GM21528 (cell line): ENCODE measurements at regions not wholly inside any gene's neighbourhood (a gene's known extent, or its start where the extent isn't known, plus 50 kb on each side); places are given as distances from the start of the nearest gene placed in this dataset.

Source experiments
- ATAC-seq: cut with Tn5 transposase; IDR thresholded peaks from one replicate; pipeline ENCODE4 v1.9.1; 2021; ENCODE audit warnings: mild to moderate bottlenecking, moderate library complexity; ENCODE audit not compliant: unreplicated experiment, low FRiP score

DNA sequence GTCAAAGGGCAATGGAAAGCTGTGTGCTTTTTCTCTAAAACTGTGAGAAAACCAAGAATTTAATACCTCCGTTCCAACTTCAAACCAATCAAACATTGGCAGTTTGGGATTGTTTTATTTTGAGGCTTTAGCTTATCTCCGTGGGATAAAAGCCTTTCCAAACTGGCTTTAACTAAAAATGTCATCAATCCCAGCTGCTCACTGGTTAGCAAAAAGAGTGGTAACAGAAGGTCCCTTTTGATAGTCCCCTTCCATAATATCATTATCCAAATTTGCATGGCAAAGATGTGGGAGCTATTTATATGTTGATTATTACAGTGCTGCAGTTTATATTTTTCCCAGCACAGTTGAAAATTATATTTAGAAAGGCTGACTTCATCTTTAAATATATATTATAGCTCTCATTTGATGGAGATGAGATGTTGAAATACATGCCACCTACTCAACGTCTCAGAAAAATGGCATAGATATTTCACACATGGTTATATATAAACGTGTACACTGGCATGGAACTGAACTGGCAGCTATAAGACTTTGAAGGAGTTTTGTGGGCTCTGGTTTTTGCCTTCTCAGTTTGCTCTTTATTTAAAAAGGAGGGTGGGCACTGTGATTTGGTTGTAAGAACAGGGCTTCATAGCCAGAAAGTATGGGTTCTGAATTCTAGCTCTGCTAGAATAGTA, 707.1 kb upstream of the SLIT2 start:
- no peak for ATAC-seq

DNA sequence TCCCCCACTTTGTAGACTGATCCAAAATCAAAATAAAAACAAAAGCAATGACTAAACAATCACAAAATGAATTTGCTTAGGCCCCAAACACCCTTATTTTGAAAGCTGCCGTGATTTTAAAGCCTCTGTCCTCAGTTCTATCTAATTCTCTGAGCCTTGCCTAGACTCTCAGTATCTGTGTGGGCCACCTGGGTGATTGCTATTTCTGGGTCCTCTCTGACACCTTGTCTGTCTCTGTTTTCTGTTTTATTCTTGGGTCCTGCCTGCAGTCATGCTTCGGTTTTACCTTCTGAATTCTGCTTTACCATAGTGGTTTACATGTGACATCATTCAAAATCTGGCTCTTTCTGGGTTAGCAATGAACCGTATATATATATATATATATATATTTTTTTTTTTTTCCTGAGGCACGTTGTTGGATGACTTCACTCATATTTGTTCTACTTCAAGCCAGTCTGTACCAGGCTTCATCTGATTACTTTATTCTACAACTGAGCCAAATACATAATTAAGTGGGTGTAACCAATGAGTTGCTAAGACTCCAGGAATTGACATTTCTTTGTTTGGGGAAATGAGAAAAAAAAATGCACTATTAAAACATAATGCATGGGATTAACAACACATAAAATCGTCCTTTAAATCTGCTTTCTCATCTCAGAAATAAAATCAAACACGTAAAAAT, 710.7 kb upstream of the SLIT2 start:
- no peak for ATAC-seq

DNA sequence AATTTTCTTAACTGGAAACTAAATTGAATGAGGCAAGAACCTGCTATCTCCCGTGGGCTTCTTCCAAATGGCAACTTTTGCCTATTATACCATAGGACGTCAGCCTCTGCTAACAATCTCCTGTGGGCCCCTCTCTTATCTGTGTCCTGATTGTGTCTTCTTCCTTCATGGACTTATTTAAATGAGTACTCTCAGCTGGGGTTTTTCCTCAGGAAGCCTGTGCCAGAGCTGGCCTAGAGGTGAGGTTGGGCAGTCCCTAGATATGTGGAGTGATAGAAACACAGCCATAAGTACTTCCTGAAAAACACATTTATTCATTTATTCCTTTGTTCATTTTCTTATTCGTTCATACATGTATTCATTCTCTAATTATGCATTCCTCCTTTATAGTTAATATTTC, 712.5 kb upstream of the SLIT2 start:
- no peak for ATAC-seq

DNA sequence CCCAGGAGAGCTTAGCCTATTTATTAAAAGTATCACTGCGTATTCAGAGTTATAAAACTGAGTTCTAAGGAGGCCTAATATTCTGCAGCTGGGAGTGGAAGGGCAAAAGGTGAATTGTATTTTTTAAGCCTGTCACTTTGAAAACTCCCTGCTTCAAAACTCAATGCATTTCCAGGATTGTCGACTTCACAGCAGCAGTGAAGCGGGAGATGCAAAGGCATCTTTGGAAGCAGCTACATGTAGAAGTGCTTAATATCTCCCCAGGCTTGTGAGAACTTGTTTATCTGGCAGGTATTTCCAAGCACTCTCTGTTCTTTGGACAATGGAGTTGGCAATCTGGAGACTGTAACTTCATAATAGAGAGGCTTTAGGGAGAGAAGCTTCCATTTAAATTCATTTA, 717.5 kb upstream of the SLIT2 start:
- no peak for ATAC-seq

DNA sequence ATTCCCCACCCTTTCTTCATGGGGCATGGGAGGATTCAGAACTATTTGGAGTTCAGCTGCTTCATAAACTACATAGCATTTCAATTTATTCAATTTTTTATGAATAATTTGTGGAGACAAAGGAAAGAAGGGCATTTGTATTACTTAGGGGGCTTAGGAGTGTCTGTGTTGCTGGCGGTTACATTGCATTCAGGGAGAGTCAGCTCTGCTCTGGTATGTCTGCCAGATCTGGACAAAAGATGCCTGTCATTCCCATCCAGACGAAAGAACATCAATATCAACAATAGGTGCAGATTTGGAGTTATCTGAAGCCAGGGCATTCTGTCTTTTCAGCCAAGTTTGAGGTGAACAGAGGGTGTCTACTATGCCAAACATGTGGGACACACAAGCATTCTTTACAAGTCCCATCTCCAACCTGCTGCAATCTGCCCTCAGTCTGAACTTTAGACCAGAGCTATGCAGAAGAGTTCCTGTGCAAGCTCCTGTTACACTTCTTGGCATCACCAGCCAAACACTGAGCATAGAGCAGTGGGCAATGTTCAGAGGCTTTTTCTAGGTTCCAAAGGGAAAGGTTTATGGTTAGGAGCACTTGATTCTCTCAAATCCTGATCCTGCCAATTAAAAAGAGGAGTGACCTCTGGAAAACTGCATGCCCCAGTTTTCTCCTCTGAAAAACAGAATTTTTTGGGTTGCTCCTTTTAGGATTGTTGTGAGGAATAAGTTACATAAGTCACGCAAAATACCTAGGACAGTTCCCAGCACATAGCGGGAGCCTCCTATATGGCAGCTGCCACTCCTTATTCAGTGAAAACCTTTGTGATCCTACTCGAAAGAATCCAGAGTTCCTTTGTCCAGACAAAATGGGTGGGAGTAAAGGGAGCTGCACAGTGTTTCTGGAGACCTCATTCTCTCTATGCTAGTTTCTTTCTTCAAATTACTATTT, 719.5 kb upstream of the SLIT2 start:
- no peak for ATAC-seq

DNA sequence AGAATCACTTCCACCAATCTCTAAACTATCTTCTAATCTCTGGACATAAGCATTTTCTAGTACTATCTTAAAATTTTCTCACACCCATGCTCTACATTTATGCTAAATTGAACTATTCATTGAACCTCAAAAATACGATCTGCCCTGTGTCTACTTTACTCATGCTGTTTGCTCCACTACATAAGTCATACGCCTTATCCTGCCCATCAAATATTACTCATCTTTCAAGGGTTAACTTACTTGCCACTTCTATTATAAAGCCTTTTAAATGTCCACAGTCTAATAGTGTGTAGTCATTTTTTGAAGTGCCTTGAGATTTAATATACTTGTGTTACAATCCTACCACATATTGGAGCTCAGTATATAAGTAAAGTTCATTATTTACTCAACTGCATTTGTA, 727.7 kb upstream of the SLIT2 start:
- ATAC-seq, result no peak

DNA sequence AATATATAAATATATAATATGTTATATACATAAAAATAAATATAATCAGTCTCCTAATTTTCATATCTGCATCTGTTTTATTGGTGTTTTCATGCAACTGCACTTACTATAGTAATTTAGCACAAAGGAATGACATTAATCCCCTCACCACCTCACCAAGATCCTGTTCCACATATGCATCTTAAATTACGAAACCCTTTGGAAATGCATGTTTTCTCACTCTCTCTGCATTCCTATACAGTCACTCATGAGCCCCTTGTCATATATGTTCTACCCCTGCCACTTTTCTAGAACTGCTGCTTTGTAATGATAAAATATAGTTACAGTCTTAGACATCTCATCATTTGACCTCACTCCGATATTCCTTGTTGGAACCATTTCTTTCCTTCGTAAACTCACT, 728.7 kb upstream of the SLIT2 start:
- ATAC-seq, result no peak

DNA sequence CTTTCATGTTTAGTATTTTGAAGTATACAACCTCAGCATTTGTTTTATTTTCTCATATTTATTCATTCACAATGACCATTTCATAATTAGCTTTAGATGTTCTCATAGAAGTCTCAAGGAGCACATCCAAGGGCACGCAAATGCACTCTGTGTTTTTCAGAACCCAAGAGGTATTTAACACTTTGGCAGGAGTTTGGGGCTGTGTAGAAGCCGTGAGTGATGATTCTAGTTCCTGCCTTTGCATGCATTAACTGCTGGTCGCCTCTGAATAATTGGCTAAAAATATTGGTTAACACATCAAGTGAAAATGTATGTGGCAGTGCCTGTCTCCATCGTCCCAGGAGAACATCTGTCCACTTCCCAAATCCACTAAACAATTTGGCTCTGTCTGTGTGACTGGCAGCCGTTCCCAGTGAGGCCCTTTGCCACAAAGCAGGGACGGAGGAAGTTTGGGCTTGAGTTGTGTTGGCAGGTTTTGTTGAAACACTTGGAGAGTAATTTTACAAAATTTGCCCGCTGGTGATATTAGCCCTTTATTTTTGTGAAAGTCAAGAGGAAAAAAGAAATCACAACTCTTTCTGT, 730.7 kb upstream of the SLIT2 start:
- no peak for ATAC-seq

DNA sequence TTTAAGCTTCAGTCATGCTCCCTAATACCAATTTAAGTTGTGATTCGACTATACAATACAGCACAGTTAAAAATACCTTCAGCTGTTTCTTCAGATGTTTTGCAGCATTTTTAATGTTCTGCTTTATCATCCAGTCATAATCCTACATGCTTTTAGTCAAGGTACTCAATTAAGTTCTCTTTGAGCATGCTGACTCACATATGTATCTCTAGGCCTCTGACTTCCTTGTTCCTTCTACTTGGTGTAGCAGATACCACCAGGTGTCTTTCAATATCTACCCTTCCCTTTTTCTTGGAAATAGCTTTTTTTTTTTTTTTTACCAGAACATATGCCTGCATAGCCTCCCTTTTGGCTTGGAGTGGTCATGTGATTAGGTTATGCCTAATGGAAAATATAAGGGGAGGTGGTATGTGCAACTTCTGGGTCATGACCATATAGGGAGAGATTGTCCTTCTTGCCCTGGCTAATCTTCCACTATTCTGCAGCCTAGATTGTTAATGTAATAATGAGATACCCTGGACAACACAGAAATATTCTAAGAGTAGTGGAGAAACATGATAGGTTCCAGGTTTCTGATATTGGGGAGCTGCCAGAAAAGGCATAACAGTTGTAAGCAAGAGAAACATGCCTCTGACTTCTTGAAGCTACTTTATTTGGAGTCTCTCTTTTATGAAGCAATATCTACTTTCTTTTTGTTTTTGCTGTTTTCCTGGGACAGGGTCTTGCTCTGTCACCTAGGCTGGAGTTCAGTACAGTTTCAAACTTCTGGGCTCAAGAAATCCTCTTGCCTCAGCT, 737.2 kb upstream of the SLIT2 start:
- ATAC-seq, result no peak

DNA sequence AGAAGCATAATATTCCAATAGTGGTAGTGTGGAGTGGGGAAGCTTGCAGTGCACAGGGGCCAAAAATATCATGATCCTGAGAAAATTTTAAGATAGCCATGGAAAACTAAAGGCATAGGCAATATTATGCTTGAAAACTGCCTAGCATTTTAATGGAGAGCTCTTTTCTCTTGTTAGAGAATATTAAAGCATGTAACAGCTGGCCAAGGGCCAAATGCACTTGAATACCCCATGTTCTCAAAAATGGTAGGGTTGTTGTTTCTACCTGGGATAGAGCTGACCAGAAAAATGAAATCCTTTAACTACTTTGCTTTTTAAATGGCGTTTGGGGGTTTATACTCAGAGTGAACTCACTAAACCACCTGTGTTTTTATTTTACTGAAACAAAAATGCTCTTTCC, 739.6 kb upstream of the SLIT2 start:
- no peak for ATAC-seq

DNA sequence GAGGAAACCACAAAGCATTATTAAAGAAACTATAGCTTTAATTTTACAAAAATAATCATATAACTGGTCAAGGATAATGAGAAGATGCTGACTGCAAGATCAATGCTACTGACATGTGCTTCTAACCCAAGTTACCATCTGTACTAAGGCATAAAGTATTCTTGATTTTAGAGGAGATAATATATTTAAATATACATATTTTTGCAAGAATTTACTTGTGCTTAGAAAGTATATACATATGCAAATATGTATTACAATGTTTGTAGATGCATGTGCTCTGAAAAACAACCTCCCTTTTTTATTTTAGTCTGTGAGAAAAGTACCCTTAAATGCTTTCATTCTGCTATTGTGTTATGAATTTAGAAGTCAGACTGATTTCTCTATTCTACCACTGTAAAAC, 740.7 kb upstream of the SLIT2 start:
- no peak for ATAC-seq

DNA sequence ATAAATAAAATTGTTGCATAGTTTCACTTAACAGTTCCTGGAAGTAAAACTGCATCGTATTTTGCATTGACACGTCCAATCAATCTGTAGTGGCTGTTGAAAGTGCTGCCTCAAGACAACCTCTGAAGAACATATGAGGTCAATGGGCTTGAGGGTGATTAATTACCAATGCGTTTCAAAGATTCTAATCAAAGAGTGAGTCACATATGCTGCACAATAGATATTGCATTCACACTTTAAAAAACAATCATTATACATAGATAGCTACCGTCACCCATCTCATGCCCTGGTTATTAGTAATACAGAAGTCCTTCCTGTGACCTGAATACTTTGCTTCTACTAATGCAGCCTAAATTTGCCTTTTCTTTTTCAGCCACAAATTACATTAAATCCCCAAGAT, 743.3 kb upstream of the SLIT2 start:
- no peak for ATAC-seq

DNA sequence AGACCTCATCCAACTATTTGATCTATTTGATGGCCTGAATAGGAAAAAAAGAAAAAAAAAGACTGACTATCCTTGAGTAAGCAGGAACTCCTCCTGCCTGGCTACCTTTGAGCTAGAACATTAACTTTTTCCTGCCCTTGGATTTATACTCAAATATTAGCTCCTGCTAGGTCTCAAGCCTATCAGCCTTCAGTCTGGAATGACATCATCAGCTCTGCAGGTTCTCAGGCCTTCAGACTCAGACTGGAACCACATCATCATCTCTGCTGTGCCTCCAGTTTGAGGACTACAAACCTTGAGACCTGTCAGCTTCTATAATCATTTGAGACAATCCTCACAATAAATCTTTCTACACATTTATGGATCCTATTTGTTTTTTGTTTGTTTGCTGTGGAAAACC, 754.0 kb upstream of the SLIT2 start:
- ATAC-seq, result no peak

DNA sequence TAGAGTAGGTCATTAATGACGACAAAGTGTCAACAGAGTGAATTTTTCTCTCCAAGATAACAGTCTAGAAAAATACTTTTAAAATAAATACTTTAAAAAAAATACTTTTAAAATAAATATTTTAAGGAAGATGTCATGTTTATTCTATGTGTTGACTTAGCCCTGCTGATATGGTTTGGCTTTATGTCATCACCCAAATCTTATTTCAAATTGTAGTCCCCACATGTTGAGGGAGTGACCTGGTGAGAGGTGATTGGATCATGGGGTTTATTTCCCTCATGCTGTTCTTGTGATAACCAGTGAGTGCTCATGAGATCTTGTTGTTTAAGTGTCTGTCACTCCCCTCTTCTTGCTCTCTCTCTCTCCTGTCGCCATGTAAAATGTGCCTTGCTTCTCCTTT, 754.9 kb upstream of the SLIT2 start:
- no peak for ATAC-seq

DNA sequence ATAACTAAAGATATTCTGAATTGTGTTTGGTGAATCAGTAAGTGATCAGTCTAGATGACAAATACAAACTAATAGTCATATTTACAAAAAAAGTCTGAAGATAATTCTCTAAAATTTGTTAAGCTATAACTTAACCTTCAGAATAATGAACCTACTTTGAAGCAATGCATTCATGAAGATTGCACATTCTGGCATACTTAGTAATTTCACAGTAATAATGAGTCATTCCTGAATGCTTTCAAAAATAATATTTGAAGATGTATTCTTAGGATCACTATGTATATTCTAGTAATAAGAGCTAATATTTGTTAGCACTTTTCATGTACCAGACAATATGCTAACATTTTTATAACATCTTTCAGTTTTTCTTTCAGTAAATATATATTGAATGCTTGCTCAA, 756.7 kb upstream of the SLIT2 start:
- no peak for ATAC-seq

DNA sequence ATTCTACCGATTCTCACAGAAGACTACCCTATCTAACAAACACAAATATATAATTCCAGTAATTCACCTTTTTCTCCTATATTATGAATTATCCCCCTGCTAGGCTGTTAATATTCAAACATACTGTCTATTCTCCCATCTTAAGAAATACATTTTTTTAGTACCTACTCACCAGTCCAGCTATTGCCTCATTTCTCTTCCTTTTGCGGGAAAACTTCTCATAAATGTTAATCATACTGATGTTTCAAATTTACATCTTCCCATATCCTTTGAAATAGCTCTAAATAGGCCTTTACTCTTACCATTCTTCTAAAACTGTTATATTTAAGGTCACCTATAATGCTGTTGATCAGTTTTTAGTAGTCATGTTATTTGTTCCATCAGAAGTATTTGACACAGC, 759.1 kb upstream of the SLIT2 start:
- ATAC-seq, result no peak

DNA sequence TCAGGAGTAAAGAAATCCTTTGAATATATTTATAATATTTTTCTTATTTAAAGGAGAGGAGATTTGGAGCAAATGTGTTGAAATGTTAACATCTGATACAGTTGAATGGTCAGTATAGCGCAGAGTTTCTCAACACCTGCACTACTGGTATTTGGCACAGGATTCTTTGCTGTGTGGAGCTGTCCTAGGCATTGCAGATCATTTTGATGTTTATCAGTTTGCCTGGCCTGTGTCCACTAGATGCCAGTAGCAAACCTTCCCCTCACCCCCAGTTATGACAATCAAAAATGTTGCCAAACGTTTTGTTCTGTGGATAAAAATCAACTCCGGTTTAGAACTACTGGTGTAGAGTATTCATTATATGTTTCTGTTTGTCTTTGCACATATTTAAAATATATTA, 765.3 kb upstream of the SLIT2 start:
- ATAC-seq, result no peak

DNA sequence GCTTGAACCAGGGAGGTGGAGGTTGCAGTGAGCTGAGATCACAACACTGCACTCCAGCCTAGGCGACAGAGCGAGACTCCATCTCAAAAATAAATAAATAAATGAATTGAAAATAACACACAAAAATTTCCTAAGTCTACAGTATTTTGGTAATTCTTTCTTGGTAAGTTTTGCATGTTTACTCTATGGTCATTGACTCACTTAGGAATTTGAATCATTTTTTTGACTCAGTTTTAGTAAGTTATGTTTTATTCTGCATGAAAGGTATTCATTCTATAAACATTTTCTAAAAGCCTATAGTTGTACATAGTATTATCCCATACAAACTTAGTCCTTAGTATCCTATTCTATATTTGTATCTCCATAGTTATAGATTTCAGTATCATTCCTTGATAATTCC, 772.9 kb upstream of the SLIT2 start:
- ATAC-seq, result no peak

DNA sequence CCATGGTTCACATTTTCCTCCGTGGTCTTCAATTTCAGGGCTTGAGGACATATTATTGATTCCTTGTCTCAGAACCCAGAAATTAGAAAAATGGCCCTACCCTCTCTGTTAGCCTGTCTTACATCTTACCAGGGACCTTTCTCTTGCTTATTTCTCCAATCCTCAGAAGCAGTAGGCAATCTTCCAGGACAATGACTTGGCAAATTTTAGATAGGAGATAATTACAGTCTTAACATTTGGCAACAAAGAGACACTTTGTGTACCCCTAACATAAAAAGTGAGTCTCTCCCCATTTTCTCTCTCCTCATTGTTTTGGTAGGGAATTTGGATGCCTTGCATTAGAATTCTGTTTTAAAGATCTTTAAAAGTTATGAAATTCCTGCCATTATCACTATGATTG, 778.1 kb upstream of the SLIT2 start:
- ATAC-seq, result no peak

DNA sequence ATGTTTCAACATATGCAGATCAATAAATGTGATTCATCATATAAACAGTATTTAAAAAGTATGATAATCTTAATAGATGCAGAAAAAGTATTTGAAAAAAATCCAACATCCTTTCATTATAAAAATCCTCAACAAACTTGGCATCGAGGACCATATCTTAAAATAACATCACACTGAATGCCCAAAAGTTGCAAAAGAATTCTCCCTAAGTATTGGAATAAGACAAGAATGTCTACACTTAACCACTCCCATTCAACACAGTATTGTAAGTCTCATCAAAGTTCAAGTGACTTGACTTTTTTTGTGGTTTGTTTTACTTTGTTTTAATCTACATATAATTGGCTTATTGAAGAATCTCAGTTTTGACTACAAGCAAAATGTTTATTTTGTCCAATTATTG, 779.0 kb upstream of the SLIT2 start:
- no peak for ATAC-seq
